NCI-H1105 (cell line): ENCODE measurements at regions not wholly inside any gene's neighbourhood (a gene's known extent, or its start where the extent isn't known, plus 50 kb on each side); places are given as distances from the start of the nearest gene placed in this dataset.
"Not testable (repeated sequence)": the region's sequence is repeated elsewhere in the genome, so short reads cannot be mapped to it uniquely, and the experiment has no call there.

Source experiments
- DNase-seq: peaks from one replicate; lab custom pipeline; 2025; lab: John Stamatoyannopoulos, UW

- DNase-seq: no peak
These were observed 50.6 kb upstream of the FER start for GRCh38 chr5:108696951-108697715.

GRCh38 chr5:108696407-108696806 lies 51.3 kb upstream of the FER start:
- no peak for DNase-seq

GRCh38 chr5:108688485-108688884 lies 59.2 kb upstream of the FER start:
- DNase-seq: no peak

DNA sequence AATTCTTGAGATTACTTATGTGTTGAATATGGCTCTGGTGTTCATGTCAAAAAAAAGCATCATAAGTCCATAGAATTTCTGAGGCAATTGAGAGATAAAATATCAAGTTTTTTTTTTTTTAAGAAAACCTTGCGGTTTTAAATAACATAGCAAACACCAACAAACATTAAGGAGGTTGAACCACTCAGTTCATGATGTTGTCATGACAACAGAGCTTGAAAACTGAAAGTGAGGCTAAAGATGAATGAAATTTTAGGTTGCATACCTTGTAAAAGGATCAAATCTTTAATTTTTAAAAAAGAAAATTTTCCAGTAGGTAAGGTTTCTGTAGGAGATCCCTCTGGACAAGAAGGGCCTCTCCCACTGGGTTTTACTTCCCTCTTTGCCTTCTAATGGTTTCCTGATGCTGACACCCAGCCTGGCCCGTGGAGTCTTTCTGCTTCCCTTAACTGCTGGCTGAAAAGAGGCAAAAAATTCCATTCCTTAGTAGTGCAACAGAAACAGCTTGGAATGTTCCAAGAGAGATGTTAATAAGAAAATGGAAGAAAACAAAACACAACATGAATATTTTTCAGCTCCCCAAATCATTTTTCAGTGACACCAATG lies 60.0 kb upstream of the FER start:
- DNase-seq: no peak

GRCh38 chr5:108686676-108687075 lies 61.0 kb upstream of the FER start:
- DNase-seq: no peak

DNA sequence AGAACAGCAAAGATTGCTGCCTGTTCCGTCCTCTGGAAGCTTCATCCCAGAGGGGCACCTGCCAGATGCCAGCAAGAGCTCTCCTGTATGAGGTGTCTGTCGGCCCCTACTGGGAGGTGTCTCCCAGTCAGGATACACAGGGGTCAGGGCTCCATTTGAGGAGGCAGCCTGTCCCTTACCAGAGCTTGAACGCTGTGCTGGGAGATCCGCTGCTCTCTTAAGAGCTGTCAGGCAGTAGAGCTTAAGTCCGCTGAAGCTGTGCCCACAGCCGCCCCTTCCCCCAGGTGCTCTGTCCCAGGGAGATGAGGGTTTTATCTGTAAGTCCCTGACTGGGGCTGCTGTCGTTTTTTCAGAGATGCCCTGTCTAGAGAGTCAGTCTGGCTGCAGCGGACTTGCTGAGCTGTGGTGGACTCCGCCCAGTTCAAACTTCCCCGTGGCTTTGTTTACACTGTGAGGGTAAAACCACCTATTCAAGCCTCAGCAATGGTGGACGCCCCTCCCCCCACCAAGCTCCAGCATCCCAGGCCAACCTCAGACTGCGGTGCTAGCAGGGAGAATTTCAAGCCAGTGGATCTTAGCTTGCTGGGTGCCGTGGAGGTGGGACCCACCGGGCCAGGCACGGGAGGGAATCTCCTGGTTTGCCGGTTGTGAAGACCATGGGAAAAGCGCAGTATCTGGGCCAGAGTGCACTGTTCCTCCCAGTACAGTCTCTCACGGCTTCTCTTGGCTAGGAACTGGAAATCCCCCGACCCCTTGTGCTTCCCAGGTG lies 62.1 kb upstream of the FER start:
- DNase-seq: not testable (repeated sequence)

DNA sequence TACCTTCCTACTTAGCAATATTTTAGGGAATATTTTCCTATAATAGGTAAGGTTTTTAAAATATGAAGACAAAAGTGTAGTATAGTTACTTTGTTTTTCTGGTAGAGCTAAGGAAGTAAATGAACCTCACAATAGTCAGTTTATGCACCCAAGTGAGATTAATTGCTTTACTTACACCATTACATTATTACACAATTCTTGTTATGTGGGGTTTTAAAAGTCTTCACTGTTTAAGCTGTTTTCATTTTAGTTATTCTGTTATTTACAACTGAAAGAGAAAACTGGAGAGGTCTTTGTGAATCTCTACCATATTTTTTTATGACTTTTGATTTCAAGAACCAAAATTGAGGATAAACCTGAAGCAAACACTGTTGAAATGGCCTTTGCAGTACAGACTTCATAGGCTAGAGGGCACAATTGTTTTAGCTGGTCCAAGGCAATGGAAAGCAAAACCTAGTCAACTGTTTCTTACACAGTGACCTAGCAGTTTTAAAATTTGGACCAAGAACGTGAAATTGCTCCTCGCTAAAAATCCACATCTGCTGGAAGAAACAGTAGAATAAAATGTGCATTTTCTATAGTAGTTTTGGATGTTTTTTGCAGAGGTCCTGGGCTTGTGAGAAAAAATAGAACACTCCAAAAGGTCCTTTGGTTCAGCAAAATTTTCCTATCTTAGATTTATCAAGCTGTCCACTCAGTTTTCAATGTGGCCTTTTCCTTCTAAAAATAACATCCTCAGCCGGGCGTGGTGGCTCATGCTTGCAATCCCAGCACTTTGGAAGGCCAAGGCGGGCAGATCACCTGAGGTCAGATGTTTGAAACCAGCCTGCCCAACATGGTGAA lies 66.4 kb upstream of the FER start:
- no peak for DNase-seq

- no peak for DNase-seq
These were observed 69.6 kb upstream of the FER start for GRCh38 chr5:108678091-108678490.

DNA sequence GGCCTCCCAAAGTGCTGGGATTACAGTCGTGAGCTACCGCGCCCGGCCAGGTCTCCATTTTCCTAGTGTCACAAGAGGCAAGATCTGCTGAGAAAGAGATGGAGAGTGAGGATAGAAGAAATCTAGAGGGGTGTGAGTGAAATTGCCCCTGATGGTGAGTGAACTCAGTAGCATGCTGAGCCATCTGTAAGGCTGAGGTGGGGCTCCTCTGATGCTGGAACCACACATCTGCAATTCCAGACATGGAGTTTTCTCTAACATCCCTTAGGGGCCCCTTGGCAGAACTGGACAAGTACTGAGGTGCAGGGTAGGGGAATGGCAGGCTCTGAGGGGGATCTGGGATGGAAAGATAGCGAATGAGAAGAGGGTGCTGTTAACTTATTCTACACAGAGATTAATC lies 72.0 kb upstream of the FER start:
- DNase-seq: no peak

DNA sequence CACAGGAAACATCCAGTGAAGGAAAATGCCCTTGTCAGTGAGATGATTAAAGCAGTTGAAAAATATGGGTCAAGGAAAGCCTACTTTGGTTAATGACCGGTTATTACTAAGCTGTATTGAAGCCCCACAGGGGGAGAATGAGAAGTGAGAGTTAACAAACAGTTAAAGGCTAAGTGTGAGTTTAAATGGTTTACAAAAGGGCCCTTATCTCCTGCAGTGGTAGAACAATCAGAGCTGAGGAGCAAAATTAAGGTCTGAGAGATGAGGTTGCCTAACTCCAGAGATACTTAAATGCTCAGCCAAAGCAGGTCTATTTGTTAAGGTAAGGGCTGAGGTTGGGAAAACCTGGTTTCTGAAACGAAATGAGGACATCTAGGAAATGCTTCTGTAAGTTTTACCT lies 75.1 kb upstream of the FER start:
- DNase-seq: no peak

GRCh38 chr5:108670591-108671289 lies 77.0 kb upstream of the FER start:
- DNase-seq: no peak

- DNase-seq: no peak
These were observed 78.2 kb upstream of the FER start for GRCh38 chr5:108669462-108669861.

DNA sequence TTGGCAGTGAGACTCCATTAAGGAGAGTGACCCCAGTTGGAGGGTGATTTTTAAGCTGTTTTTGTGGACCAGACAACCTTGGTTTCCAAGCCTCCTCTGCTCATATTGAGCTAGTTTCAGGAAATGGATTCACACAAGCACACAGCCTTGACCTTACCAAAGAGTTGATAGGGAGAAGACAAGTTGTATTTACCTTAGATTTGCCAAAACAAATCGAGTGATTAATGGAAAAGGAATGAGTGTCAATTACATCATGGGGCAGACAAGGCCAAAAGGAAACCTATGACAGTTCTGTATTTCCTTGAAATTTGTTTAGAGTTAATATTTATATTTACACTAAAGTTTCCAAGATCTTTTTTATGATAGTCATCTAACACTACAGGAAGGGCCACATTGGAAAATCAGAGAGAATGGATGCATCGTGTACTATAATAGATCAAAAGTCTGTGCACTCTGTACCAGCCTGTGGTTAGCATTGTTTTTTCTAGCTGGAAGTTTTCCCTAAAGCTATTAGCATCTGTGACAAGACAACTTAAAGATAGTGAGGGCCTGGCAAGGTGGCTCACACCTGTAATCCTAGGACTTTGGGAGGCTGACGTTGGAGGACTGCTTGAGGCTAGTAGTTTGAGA lies 86.0 kb upstream of the FER start:
- no peak for DNase-seq

- no peak for DNase-seq
These were observed 86.7 kb upstream of the FER start for GRCh38 chr5:108661024-108661423.

GRCh38 chr5:108660291-108660690 lies 87.4 kb upstream of the FER start:
- no peak for DNase-seq

DNA sequence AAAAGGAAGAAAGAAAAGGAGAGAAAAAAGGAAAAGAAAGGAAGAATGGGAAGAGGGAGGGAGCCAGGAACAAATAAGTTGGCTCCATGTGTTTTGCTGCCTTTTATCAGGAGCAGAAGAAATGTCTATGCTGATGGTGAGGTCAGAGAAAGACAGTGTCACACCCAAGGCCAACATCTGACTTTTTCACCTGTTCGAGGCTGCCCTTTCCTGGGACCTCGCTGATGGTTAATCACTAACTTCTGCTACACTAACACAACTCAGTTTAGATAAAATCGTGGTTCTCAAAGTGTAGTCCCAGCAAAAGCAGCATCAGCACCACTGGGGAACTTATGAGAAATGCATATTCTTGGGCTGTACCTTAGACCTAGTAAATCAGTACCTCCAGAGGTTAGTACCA lies 88.2 kb upstream of the FER start:
- no peak for DNase-seq

GRCh38 chr5:108655750-108656450 lies 91.8 kb upstream of the FER start:
- no peak for DNase-seq

- no peak for DNase-seq
These were observed 93.6 kb upstream of the FER start for GRCh38 chr5:108654051-108654450.

GRCh38 chr5:108653201-108653600 lies 94.5 kb upstream of the FER start:
- no peak for DNase-seq

DNA sequence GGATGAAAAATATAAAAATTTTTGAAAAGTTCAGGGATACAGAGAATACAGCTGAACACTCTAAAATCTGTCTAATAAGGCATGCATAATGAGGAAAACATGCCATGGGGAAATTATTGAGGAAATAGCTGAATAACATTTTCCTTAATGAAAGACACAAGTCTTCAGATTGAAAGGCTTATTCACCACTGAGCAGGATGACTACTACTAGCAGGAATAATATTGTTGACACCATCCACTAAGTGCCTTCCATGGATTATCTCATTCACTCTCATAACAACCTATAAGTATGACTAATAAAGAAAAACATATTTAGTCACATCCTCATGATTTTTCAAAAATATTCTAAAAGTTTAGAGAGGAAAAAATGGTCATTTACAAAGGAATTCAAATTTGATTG lies 96.7 kb upstream of the FER start:
- DNase-seq: no peak

GRCh38 chr5:108649646-108650045 lies 98.1 kb upstream of the FER start:
- DNase-seq: no peak
